ENCODE measurements at regions not wholly inside any gene's neighbourhood (a gene's known extent, or its start where the extent isn't known, plus 50 kb on each side); places are given as distances from the start of the nearest gene placed in this dataset.

DNA sequence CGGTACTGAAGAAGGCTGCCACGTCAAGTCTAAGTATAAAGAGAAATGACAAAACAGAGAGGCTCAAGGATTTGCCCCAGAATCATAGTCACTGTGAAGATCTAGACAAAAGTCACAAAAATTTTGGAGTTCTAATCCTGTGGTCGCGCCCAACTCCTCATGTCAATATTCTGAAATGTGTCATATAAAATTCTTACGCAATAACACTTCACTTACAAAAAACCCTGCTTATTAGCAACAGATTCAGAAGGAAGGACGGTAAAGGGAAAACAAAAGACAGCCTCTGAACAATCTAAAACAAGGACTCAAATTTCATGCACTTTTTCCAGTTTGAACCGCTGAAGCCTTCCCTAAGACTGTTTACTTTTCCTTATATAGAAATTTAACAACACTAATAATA, 94.7 kb downstream of the TSPAN8 start:
- Histone ChIP-seq H2AFZ (ENCODE audit: low read depth, low read length) (no peak overlapping the region), H3K27me3 (ENCODE audit: insufficient read depth, low read length) (no peaks in the 10 kb centered on the region), H3K9ac (ENCODE audit: low read length) (no peak overlapping the region), H3K4me2 (ENCODE audit: low read length) (no peak overlapping the region), H4K20me1 (ENCODE audit: insufficient read depth, low read length) (no peaks in the 10 kb centered on the region), H3K27ac (ENCODE audit: low read depth, low read length) (no peak overlapping the region), H3K79me2 (ENCODE audit: insufficient read depth, low read length) (no peaks in the 10 kb centered on the region), H3K36me3 (ENCODE audit: insufficient read depth, low read length) (no peaks in the 10 kb centered on the region), H3K9me3 (ENCODE audit: insufficient read depth, low read depth, low read length) (no peaks in the 10 kb centered on the region), H3K4me1 (ENCODE audit: insufficient read depth, low read length) (no peaks in the 10 kb centered on the region), H3K4me3 (ENCODE audit: insufficient read depth, low read depth, low read length) (no peak overlapping the region)
- DNase-seq (ENCODE audit: low read depth) = no peak
- H3K9me3 Mint-ChIP-seq (ENCODE audit: unreplicated experiment) = no peaks in the 10 kb centered on the region
- no peaks in the 10 kb centered on the region for H3K27me3 Mint-ChIP-seq (ENCODE audit: low read depth, unreplicated experiment)
- no peak for TF ChIP-seq EZH2 (IDR thresholded peaks at IDR 0.05; ENCODE audit: insufficient read depth, low read length)
- TF ChIP-seq, protein P1, sequence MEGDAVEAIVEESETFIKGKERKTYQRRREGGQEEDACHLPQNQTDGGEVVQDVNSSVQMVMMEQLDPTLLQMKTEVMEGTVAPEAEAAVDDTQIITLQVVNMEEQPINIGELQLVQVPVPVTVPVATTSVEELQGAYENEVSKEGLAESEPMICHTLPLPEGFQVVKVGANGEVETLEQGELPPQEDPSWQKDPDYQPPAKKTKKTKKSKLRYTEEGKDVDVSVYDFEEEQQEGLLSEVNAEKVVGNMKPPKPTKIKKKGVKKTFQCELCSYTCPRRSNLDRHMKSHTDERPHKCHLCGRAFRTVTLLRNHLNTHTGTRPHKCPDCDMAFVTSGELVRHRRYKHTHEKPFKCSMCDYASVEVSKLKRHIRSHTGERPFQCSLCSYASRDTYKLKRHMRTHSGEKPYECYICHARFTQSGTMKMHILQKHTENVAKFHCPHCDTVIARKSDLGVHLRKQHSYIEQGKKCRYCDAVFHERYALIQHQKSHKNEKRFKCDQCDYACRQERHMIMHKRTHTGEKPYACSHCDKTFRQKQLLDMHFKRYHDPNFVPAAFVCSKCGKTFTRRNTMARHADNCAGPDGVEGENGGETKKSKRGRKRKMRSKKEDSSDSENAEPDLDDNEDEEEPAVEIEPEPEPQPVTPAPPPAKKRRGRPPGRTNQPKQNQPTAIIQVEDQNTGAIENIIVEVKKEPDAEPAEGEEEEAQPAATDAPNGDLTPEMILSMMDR (IDR thresholded peaks at IDR 0.05; ENCODE audit: insufficient read depth, low read depth, low read length) = no peak
- no peak for FAIRE-seq
- no peaks in the 10 kb centered on the region for H3K4me1 Mint-ChIP-seq (ENCODE audit: low read depth, unreplicated experiment)
- no peak overlapping the region for H3K4me3 Mint-ChIP-seq (ENCODE audit: unreplicated experiment)
- H3K36me3 Mint-ChIP-seq (ENCODE audit: low read depth, unreplicated experiment) = no peaks in the 10 kb centered on the region
- H3K27ac Mint-ChIP-seq (ENCODE audit: unreplicated experiment) = no peak overlapping the region

- H3K27me3 Mint-ChIP-seq (ENCODE audit: low read depth, unreplicated experiment) = no peaks in the 10 kb centered on the region
- no peaks in the 10 kb centered on the region for H3K9me3 Mint-ChIP-seq (ENCODE audit: unreplicated experiment)
- no peaks in the 10 kb centered on the region for H4K20me1 ChIP-seq (ENCODE audit: insufficient read depth, low read length)
- no peak overlapping the region for H3K4me3 Mint-ChIP-seq (ENCODE audit: unreplicated experiment)
- DNase-seq (ENCODE audit: low read depth) (no peak), FAIRE-seq (no peak)
- no peak overlapping the region for H3K9ac ChIP-seq (ENCODE audit: low read length)
- H3K4me2 ChIP-seq (ENCODE audit: low read length) = no peak overlapping the region
- TF ChIP-seq EZH2 (IDR thresholded peaks at IDR 0.05; ENCODE audit: insufficient read depth, low read length) = no peak
- TF ChIP-seq, protein P1 (IDR thresholded peaks at IDR 0.05; ENCODE audit: insufficient read depth, low read depth, low read length) = no peak
- no peak overlapping the region for H2AFZ ChIP-seq (ENCODE audit: low read depth, low read length)
- no peaks in the 10 kb centered on the region for H3K9me3 ChIP-seq (ENCODE audit: insufficient read depth, low read depth, low read length)
- no peak overlapping the region for H3K27ac Mint-ChIP-seq (ENCODE audit: unreplicated experiment)
- no peaks in the 10 kb centered on the region for H3K79me2 ChIP-seq (ENCODE audit: insufficient read depth, low read length)
- no peaks in the 10 kb centered on the region for H3K27me3 ChIP-seq (ENCODE audit: insufficient read depth, low read length)
- H3K36me3 Mint-ChIP-seq (ENCODE audit: low read depth, unreplicated experiment) = no peaks in the 10 kb centered on the region
- no peaks in the 10 kb centered on the region for H3K4me1 Mint-ChIP-seq (ENCODE audit: low read depth, unreplicated experiment)
- no peaks in the 10 kb centered on the region for H3K4me1 ChIP-seq (ENCODE audit: insufficient read depth, low read length)
- no peaks in the 10 kb centered on the region for H3K36me3 ChIP-seq (ENCODE audit: insufficient read depth, low read length)
- no peak overlapping the region for H3K4me3 ChIP-seq (ENCODE audit: insufficient read depth, low read depth, low read length)
- H3K27ac ChIP-seq (ENCODE audit: low read depth, low read length) = no peak overlapping the region
These were observed 96.3 kb downstream of the TSPAN8 start for GRCh38 chr12:71061451-71061850.

DNA sequence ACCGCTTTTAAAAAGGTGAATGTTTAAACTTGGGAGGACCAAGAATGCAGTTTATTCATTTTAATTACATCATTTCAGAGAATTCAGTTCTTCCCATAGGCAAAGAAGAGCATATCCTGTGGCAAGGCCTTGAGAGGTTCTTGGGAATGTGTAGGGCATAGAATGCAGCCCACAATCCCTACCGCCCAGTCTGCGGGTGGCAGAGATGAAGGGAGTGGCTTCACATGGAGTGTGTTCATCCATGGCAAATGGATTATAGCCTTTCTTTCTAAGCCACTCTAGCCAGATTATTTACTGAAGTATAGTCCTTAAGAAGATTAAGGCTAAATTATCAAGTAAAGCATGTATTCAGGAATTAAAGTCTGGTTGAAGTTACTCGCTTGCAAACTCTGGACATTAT, 97.4 kb downstream of the TSPAN8 start:
- no peak for FAIRE-seq
- Histone ChIP-seq H3K4me1 (ENCODE audit: insufficient read depth, low read length) (no peaks in the 10 kb centered on the region), H4K20me1 (ENCODE audit: insufficient read depth, low read length) (no peaks in the 10 kb centered on the region), H3K27me3 (ENCODE audit: insufficient read depth, low read length) (no peaks in the 10 kb centered on the region), H3K9me3 (ENCODE audit: insufficient read depth, low read depth, low read length) (no peaks in the 10 kb centered on the region), H2AFZ (ENCODE audit: low read depth, low read length) (no peak overlapping the region), H3K9ac (ENCODE audit: low read length) (no peak overlapping the region), H3K4me3 (ENCODE audit: insufficient read depth, low read depth, low read length) (no peak overlapping the region), H3K79me2 (ENCODE audit: insufficient read depth, low read length) (no peaks in the 10 kb centered on the region), H3K27ac (ENCODE audit: low read depth, low read length) (no peak overlapping the region), H3K4me2 (ENCODE audit: low read length) (no peak overlapping the region), H3K36me3 (ENCODE audit: insufficient read depth, low read length) (no peaks in the 10 kb centered on the region)
- H3K36me3 Mint-ChIP-seq (ENCODE audit: low read depth, unreplicated experiment) = no peaks in the 10 kb centered on the region
- no peak for TF ChIP-seq EZH2 (IDR thresholded peaks at IDR 0.05; ENCODE audit: insufficient read depth, low read length)
- TF ChIP-seq, protein P1 (IDR thresholded peaks at IDR 0.05; ENCODE audit: insufficient read depth, low read depth, low read length) = no peak
- no peaks in the 10 kb centered on the region for H3K27me3 Mint-ChIP-seq (ENCODE audit: low read depth, unreplicated experiment)
- no peak overlapping the region for H3K27ac Mint-ChIP-seq (ENCODE audit: unreplicated experiment)
- no peaks in the 10 kb centered on the region for H3K9me3 Mint-ChIP-seq (ENCODE audit: unreplicated experiment)
- no peak for DNase-seq (ENCODE audit: low read depth)
- no peak overlapping the region for H3K4me3 Mint-ChIP-seq (ENCODE audit: unreplicated experiment)
- H3K4me1 Mint-ChIP-seq (ENCODE audit: low read depth, unreplicated experiment) = no peaks in the 10 kb centered on the region
